ENCODE measurements at regions not wholly inside any gene's neighbourhood (a gene's known extent, or its start where the extent isn't known, plus 50 kb on each side); places are given as distances from the start of the nearest gene placed in this dataset.

DNA sequence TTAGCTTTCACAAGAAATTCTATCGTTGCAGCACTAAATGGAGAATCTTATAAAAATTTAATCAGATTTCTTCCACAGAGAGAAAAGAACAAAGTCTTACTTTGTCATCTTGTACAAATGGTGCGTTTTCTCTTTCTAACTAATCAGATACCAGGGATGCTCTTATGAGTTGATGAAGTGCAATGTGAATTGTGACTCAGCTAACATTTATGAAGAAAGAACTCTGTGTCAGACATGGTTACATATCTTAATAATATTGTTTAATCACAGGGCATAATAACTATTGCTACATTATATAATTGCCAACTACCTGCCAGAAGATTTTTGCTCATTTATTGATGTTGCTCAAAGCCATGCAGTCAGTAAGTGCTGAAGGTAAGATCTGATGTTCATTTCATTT is 465.0 kb downstream of the CCDC85A start:
- TF ChIP-seq, protein P1, sequence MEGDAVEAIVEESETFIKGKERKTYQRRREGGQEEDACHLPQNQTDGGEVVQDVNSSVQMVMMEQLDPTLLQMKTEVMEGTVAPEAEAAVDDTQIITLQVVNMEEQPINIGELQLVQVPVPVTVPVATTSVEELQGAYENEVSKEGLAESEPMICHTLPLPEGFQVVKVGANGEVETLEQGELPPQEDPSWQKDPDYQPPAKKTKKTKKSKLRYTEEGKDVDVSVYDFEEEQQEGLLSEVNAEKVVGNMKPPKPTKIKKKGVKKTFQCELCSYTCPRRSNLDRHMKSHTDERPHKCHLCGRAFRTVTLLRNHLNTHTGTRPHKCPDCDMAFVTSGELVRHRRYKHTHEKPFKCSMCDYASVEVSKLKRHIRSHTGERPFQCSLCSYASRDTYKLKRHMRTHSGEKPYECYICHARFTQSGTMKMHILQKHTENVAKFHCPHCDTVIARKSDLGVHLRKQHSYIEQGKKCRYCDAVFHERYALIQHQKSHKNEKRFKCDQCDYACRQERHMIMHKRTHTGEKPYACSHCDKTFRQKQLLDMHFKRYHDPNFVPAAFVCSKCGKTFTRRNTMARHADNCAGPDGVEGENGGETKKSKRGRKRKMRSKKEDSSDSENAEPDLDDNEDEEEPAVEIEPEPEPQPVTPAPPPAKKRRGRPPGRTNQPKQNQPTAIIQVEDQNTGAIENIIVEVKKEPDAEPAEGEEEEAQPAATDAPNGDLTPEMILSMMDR (IDR thresholded peaks at IDR 0.05; ENCODE audit: low read depth, low read length) = no peak
- TF ChIP-seq POLR2A (IDR thresholded peaks at IDR 0.05; ENCODE audit: extremely low read depth, insufficient read length) (no peak), MYC (IDR thresholded peaks at IDR 0.05; ENCODE audit: low read depth, low read length) (no peak)

Measured in NB4 (cell line).